ENCODE measurements at regions not wholly inside any gene's neighbourhood (a gene's known extent, or its start where the extent isn't known, plus 50 kb on each side); places are given as distances from the start of the nearest gene placed in this dataset.

DNA sequence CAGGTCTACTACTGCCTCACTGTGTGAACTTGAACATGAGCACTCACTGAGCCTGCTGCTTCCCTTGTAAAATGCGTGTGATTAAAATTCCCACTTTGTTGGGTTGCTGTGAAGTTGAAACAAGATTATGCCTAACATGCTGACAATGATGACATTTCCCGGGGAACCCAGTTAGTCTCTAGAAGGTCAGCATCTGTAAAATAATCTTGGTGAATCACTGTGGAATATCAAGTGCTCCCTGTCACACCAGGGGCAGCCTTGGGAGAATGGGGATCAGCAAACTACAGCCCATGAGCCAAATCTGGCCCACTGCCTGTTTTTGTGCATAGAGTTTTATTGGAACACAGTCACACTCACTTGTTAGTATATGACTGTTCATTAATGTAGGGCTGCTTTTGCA is 335.2 kb downstream of the MIAT start:
- no peaks in the 10 kb centered on the region for H3K4me1 Mint-ChIP-seq (ENCODE audit: low read depth)

DNA sequence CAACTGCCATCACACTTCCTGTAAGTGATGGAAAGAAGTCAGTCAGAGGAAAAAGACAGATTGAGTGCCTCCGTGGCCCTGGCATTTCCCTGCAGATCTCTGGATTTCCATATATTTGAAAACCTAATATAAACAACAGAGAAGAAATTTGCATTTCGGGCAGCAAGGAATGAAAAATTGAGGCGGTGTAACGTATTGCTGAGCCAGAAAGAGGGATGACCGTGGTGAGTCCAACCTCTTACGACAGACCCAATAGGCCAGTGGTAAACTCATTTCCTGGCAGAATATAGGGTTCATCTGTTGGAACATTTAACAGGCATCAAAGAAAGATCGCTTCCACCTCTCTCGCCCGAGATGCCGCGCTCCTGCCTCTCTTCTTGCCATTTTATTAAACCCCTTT is 336.5 kb downstream of the MIAT start:
- no peaks in the 10 kb centered on the region for H3K4me1 Mint-ChIP-seq (ENCODE audit: low read depth)
- no peaks in the 10 kb centered on the region for H3K9me3 Mint-ChIP-seq
- DNase-seq, result no peak
- H3K27ac Mint-ChIP-seq, result no peak overlapping the region
- no peaks in the 10 kb centered on the region for H3K36me3 Mint-ChIP-seq (ENCODE audit: low read depth)
- H3K27me3 Mint-ChIP-seq, result no peaks in the 10 kb centered on the region
- H3K4me3 Mint-ChIP-seq, result no peak overlapping the region

More for the DNA sequence above, 335.2 kb downstream of the MIAT start:
- no peak overlapping the region for H3K27ac Mint-ChIP-seq
- H3K27me3 Mint-ChIP-seq, result no peaks in the 10 kb centered on the region
- no peak overlapping the region for H3K4me3 Mint-ChIP-seq
- no peaks in the 10 kb centered on the region for H3K36me3 Mint-ChIP-seq (ENCODE audit: low read depth)
- H3K9me3 Mint-ChIP-seq, result no peaks in the 10 kb centered on the region
- DNase-seq, result no peak

DNA sequence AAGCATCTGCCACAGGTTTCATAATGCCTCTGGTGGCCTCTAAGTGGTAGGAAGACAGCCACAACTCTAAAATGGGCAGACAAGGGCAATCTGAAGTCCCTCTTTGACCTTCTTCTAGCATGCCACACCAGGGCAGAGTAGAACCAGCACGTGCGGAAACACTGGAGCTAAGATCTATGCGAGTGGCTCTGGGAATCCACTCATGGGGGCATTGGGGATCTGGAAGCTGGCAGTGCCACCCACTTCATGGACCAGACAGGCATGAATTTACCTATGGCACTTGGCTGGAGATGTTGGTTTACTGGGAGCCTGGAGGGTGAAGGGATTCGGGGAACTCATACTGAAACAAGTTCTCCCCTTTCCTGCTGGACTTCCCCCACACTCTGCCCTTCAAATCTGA is 337.4 kb downstream of the MIAT start:
- no peak overlapping the region for H3K4me3 Mint-ChIP-seq
- DNase-seq, result no peak
- no peak overlapping the region for H3K27ac Mint-ChIP-seq
- H3K36me3 Mint-ChIP-seq (ENCODE audit: low read depth), result no peaks in the 10 kb centered on the region
- H3K4me1 Mint-ChIP-seq (ENCODE audit: low read depth), result no peaks in the 10 kb centered on the region
- H3K27me3 Mint-ChIP-seq, result no peaks in the 10 kb centered on the region
- no peaks in the 10 kb centered on the region for H3K9me3 Mint-ChIP-seq

- Mint-ChIP-seq H3K4me3 (no peak overlapping the region), H3K36me3 (ENCODE audit: low read depth) (no peaks in the 10 kb centered on the region), H3K9me3 (no peaks in the 10 kb centered on the region), H3K4me1 (ENCODE audit: low read depth) (no peaks in the 10 kb centered on the region), H3K27ac (no peak overlapping the region), H3K27me3 (no peaks in the 10 kb centered on the region)
- no peak for DNase-seq
Observed at GRCh38 chr22:26995235-26995634, 337.8 kb downstream of the MIAT start.

DNA sequence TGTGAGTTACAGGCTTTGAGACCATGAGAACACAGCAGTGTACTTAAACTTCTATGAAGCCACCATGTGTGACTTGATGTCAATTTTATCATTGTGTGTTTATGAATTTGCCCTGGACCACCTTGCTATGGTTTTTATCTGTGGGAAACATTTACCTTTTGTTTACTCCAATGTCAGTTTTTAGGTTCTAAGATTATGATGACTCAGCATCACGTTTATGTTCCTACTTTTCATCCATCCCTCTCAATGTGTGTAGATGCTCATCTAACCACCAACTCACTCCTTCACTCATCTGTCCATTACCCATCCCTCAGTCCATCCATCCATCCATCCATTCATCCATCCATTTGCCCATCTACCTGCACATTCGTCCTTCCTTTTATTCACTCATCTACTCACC is 338.8 kb downstream of the MIAT start:
- H3K27me3 Mint-ChIP-seq, result no peaks in the 10 kb centered on the region
- no peak for DNase-seq
- no peak overlapping the region for H3K27ac Mint-ChIP-seq
- no peaks in the 10 kb centered on the region for H3K36me3 Mint-ChIP-seq (ENCODE audit: low read depth)
- H3K9me3 Mint-ChIP-seq, result no peaks in the 10 kb centered on the region
- no peak overlapping the region for H3K4me3 Mint-ChIP-seq
- H3K4me1 Mint-ChIP-seq (ENCODE audit: low read depth), result no peaks in the 10 kb centered on the region

GRCh38 chr22:26998129-26998528 is 340.7 kb downstream of the MIAT start:
- H3K9me3 Mint-ChIP-seq, result no peaks in the 10 kb centered on the region
- H3K4me1 Mint-ChIP-seq (ENCODE audit: low read depth), result no peaks in the 10 kb centered on the region
- H3K4me3 Mint-ChIP-seq, result no peak overlapping the region
- DNase-seq, result no peak
- H3K27me3 Mint-ChIP-seq, result no peaks in the 10 kb centered on the region
- no peaks in the 10 kb centered on the region for H3K36me3 Mint-ChIP-seq (ENCODE audit: low read depth)
- H3K27ac Mint-ChIP-seq, result no peak overlapping the region

- Mint-ChIP-seq H3K4me1 (ENCODE audit: low read depth) (no peaks in the 10 kb centered on the region), H3K9me3 (no peaks in the 10 kb centered on the region), H3K27ac (no peak overlapping the region), H3K27me3 (no peaks in the 10 kb centered on the region), H3K36me3 (ENCODE audit: low read depth) (no peaks in the 10 kb centered on the region), H3K4me3 (no peak overlapping the region)
- no peak for DNase-seq
Observed at GRCh38 chr22:26998716-26999115, 341.3 kb downstream of the MIAT start.

GRCh38 chr22:27003297-27003696 is 345.9 kb downstream of the MIAT start:
- Mint-ChIP-seq H3K27ac (no peak overlapping the region), H3K27me3 (no peaks in the 10 kb centered on the region), H3K4me1 (ENCODE audit: low read depth) (no peaks in the 10 kb centered on the region), H3K36me3 (ENCODE audit: low read depth) (no peaks in the 10 kb centered on the region), H3K9me3 (no peaks in the 10 kb centered on the region), H3K4me3 (no peak overlapping the region)
- no peak for DNase-seq

DNA sequence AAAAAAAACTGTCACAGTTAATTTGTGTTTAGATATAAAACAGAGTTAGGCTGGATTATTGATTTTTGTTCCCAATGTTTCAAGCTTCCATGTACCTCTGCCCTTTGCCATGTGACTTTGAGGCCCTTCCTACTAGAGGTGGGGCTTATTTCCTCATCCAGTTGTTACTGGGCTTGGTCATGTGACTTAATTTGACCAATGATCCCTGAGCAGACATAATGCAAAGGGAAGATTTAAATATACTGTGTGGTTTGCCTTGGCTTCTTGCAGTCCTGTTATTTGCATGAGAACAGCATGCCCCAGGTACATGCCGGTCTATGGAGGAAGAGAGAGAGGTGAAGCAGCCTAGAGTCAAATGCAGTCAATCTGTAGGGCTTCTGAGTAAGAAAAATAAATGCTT is 347.0 kb downstream of the MIAT start:
- no peak overlapping the region for H3K27ac Mint-ChIP-seq
- no peaks in the 10 kb centered on the region for H3K9me3 Mint-ChIP-seq
- H3K4me1 Mint-ChIP-seq (ENCODE audit: low read depth), result no peaks in the 10 kb centered on the region
- no peak for DNase-seq
- no peaks in the 10 kb centered on the region for H3K36me3 Mint-ChIP-seq (ENCODE audit: low read depth)
- H3K4me3 Mint-ChIP-seq, result no peak overlapping the region
- H3K27me3 Mint-ChIP-seq, result no peaks in the 10 kb centered on the region

- DNase-seq, result no peak
- H3K36me3 Mint-ChIP-seq (ENCODE audit: low read depth), result no peaks in the 10 kb centered on the region
- no peaks in the 10 kb centered on the region for H3K4me1 Mint-ChIP-seq (ENCODE audit: low read depth)
- H3K27me3 Mint-ChIP-seq, result peaks cover 4% of the 10 kb centered on the region
- H3K27ac Mint-ChIP-seq, result no peak overlapping the region
- no peak overlapping the region for H3K4me3 Mint-ChIP-seq
- no peaks in the 10 kb centered on the region for H3K9me3 Mint-ChIP-seq
Observed at GRCh38 chr22:27008454-27008853, 351.1 kb downstream of the MIAT start.

DNA sequence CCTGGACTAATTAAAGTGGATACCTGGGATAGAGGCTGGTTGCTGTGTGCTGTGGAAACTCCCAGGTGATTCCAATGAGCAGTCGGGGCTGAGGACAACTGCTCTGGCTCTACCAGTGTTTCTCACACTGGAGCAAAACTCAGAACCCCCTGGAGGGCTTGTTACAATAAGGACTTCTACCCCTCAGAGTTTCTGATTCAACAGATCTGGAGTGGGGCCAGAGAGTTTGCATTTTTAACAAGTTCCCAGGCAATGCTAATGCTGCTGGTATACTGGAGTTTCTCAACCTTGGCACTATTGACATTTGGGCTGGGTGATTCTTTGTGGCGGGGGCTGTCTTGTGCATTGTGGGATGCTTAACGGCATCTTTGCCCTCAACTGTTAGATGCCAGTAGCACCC is 353.7 kb downstream of the MIAT start:
- DNase-seq, result no peak
- Mint-ChIP-seq H3K4me3 (no peak overlapping the region), H3K27me3 (peaks cover 4% of the 10 kb centered on the region), H3K9me3 (no peaks in the 10 kb centered on the region), H3K4me1 (ENCODE audit: low read depth) (no peaks in the 10 kb centered on the region), H3K36me3 (ENCODE audit: low read depth) (no peaks in the 10 kb centered on the region), H3K27ac (no peak overlapping the region)

- H3K4me3 Mint-ChIP-seq, result no peak overlapping the region
- H3K27me3 Mint-ChIP-seq, result peaks cover 4% of the 10 kb centered on the region
- no peak overlapping the region for H3K27ac Mint-ChIP-seq
- no peaks in the 10 kb centered on the region for H3K4me1 Mint-ChIP-seq (ENCODE audit: low read depth)
- no peak for DNase-seq
- no peaks in the 10 kb centered on the region for H3K36me3 Mint-ChIP-seq (ENCODE audit: low read depth)
- H3K9me3 Mint-ChIP-seq, result no peaks in the 10 kb centered on the region
Observed at GRCh38 chr22:27011717-27012116, 354.3 kb downstream of the MIAT start.

GRCh38 chr22:27019827-27020226 is 362.4 kb downstream of the MIAT start:
- no peak overlapping the region for H3K4me3 Mint-ChIP-seq
- H3K27ac Mint-ChIP-seq, result no peak overlapping the region
- H3K4me1 Mint-ChIP-seq (ENCODE audit: low read depth), result no peaks in the 10 kb centered on the region
- no peaks in the 10 kb centered on the region for H3K36me3 Mint-ChIP-seq (ENCODE audit: low read depth)
- H3K27me3 Mint-ChIP-seq, result peaks cover 40% of the 10 kb centered on the region
- H3K9me3 Mint-ChIP-seq, result no peaks in the 10 kb centered on the region
- no peak for DNase-seq

GRCh38 chr22:27022274-27022895 is 365.0 kb downstream of the MIAT start:
- no peak for DNase-seq
- no peaks in the 10 kb centered on the region for H3K4me1 Mint-ChIP-seq (ENCODE audit: low read depth)
- no peak overlapping the region for H3K4me3 Mint-ChIP-seq
- H3K9me3 Mint-ChIP-seq, result no peaks in the 10 kb centered on the region
- H3K27me3 Mint-ChIP-seq, result peaks cover 40% of the 10 kb centered on the region
- no peak overlapping the region for H3K27ac Mint-ChIP-seq
- no peaks in the 10 kb centered on the region for H3K36me3 Mint-ChIP-seq (ENCODE audit: low read depth)

- no peak overlapping the region for H3K27ac Mint-ChIP-seq
- H3K36me3 Mint-ChIP-seq (ENCODE audit: low read depth), result no peaks in the 10 kb centered on the region
- H3K27me3 Mint-ChIP-seq, result peaks cover 40% of the 10 kb centered on the region
- H3K9me3 Mint-ChIP-seq, result no peaks in the 10 kb centered on the region
- no peaks in the 10 kb centered on the region for H3K4me1 Mint-ChIP-seq (ENCODE audit: low read depth)
- no peak overlapping the region for H3K4me3 Mint-ChIP-seq
- no peak for DNase-seq
Observed at GRCh38 chr22:27022896-27023361, 365.5 kb downstream of the MIAT start.

DNA sequence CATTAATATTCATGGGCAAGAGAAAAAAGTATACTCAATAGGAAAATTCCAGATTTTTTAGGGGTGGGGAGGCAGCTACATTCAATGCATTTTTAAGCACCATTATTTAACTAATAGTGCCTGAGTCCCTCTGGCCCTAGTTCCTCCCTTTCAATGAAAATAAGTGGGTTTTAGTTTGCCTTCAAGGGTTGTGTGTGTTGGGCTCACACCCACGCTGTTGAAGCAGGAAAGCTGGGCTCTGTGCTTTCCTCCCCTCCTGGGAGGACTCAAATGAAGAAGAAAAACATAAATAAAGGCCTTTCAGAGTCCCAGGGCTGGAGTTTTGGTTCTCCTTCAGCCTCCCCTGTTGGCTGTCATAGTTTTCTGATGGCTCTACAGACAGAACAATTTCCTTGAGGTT is 366.2 kb downstream of the MIAT start:
- Mint-ChIP-seq H3K4me3 (no peak overlapping the region), H3K9me3 (no peaks in the 10 kb centered on the region), H3K4me1 (ENCODE audit: low read depth) (no peaks in the 10 kb centered on the region), H3K36me3 (ENCODE audit: low read depth) (no peaks in the 10 kb centered on the region), H3K27ac (no peak overlapping the region), H3K27me3 (peaks cover 39% of the 10 kb centered on the region)
- no peak for DNase-seq
